ENCODE measurements at regions not wholly inside any gene's neighbourhood (a gene's known extent, or its start where the extent isn't known, plus 50 kb on each side); places are given as distances from the start of the nearest gene placed in this dataset.

GRCh38 chr22:47251911-47252310 is 489.5 kb downstream of the TBC1D22A start:
- no peak for DNase-seq

GRCh38 chr22:47250995-47251765 is 488.7 kb downstream of the TBC1D22A start:
- DNase-seq, result no peak

- no peak for DNase-seq
Observed at GRCh38 chr22:47249370-47249928, 487.0 kb downstream of the TBC1D22A start.

GRCh38 chr22:47248925-47249324 is 486.5 kb downstream of the TBC1D22A start:
- no peak for DNase-seq

- no peak for DNase-seq
Observed at GRCh38 chr22:47247579-47248240, 485.3 kb downstream of the TBC1D22A start.

DNA sequence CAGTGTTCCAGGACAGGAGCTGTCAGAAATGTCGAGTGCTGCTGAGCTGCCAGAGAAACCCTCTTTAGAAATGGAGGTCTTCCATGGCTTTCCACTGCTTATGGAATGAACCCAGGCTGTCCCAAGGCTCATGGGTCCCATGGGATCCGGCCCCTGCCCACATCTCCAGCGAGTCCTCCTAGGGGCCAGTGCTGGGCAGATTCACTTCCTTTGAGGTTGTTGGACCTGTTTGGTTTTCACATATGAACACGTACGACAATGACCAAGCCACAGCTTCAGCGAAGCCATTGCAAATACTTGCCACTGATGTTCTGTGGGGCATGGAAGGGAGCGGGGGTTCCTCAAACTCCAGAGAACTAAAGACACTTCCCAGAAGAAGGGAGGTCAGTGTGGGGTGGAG is 483.3 kb downstream of the TBC1D22A start:
- no peak for DNase-seq

DNA sequence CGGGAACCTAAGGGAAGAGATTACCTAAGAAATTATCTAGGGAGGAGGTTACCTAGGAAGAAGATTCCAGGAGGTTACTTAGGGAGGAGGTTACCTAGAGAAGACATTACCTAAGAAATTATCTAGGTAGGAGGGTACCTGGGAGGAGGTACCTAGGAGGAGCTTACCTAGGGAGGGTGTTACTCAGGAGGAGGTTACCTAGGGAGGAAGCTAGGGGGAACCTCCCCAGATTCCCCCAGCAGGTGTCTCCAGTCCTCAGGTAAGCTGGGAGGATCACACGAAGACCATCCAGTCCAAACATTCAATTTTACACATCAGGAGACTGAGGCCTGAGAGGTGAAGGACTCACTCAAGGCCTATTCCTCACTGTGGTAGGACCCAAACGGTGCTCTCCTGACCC is 482.8 kb downstream of the TBC1D22A start:
- DNase-seq, result no peak

DNA sequence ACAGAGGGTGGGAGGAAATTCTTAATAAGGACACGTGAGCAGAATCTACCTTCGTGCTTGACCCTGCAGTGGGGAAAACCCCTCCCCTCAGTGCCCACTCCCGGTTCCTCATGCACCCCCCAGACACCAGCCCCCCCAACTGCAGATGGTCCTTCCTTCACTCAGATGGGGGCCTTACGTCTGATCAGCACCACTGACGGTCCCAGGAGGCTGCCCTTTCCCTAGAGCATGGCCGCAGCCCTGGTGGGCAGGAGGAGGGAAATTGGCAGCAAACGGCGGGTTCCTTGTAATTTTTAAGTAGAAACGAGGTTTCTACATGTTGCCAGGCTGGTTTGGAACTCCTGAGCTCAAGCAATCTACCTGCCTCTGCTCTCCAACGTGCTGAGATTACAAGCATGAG is 477.7 kb downstream of the TBC1D22A start:
- DNase-seq, result no peak

DNA sequence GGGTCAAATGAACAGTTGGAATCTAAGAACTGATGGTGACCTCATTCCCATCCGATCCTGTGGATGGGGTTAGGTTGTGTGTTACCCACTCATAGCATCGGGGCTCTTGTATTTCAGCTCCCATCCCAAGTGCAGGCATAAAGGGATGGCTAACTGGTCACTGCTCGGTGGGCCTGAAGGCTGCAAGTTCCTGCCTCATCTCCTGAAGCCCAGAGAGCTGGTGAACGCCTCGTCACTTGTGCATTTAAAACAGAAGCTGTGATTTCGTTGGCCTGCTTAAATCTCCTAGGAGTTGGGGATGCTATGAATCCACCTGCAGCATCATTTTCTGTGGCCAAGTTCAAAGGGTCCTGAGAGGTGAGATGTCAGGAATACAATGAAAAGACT is 477.0 kb downstream of the TBC1D22A start:
- no peak for DNase-seq

DNA sequence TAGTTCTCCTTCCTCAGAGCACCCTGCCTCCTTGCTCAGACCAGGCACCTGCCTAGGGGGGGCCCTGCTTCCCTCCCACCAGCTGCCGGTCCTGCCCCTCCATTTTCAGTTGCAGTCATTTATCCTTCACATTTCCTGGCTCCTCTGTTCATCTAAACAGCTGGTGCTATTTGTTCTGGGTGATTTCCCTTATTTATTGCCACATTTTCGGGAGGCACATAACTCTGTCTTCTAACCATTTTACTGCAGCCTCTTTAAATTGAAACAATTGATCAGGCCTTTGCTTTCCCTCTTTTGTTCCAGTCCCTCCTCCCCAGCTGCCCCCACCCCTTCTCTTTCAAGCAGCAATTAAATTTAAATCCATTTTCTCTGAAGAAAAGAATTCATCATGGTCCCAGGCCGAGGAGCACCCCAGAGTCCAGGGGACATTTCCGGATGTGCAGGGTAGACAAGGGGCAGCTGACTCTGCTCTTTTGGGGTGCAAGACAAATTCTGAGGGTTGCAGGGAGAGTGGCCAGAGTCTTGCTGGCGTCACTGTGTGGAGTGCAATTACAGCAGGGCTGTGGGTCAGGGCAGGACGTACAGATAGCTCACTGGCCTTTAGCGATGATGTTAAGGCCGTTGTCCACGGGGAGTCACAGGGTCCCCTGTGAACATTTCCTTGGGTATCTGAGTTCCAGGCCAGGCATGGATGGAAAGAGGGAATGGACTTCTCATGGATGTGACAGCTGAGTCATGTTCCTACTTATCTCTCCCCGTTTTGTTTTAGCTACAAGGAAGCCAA is 476.4 kb downstream of the TBC1D22A start:
- no peak for DNase-seq

GRCh38 chr22:47237890-47238480 is 475.5 kb downstream of the TBC1D22A start:
- DNase-seq, result no peak

DNA sequence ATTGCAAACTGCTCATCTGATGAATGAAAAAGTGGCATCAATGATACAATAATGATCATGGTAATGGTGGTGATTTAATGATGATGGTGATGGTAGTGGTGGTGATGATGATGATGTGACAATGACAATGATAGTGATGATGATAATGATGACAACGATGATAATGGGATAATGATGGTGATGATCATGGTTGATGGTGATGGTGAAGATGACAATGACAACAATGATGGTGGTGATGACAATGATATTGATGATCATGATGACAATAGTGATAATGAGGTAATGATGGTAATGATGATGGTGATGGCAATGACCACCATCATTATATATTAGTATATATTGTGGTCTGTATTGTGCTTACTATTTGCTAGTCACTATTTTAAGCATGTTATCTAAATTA is 474.3 kb downstream of the TBC1D22A start:
- DNase-seq, result no peak

GRCh38 chr22:47236161-47236560 is 473.7 kb downstream of the TBC1D22A start:
- no peak for DNase-seq

DNA sequence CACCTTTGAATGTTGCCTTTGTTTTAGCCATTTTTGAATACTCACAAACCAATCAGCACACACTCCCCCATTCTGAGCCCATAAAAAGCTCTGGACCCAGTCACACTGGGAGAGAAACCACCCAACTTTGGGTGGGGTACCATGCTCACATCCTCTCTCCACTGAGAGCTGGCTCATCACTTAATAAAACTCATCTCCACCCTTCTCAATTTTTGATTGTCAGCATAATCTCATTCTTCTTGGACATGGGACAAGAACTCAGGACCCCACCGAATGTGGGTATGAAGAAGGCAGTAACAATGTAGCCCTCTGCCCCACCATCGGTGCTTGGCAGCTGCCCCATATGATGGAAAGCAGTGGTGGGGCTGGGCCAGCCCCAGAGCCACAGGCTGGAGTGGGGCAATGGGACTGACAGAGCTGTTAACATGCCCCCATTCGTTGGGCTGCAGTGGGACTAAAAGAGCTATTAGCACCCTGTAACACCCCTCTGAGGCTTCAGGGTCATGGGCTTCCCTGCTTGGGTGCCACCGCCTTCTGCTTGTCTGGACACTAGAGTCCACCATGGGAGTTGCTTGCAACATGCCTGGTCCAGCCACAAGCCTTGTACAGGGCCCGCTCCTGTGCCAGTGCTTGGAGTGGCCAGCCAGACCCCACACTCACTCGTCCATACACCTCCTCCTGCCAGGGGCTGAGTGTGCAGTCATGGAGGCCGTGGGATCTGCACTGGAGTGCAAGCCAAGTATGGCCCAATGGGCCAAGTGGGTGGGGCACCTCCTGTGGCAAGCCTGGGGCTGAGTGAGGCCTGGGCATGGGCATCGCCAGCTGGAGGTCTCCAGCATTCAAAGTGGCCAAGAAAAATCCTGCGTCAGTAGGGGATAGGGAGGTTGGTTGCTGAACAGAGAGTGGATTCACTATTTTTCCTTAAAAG is 471.1 kb downstream of the TBC1D22A start:
- DNase-seq, result no peak

DNA sequence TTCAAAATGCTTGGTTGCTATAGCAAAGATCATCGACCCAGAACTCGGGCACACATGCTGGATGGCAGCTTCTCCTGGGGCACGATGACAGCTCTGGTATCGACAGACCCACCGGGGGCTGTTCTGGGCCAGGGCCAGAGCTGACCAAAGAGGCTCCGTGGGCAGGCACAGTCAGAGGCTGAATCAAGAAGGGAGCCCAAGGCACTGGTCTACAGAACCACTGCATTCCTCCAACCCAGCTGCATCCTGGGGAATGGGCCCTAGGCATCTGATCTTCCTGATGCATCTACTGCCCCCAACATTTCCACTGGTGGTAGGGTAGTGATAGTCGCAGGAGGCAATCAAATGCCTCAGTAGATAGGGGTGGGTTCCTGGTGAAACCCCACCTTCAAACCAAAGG is 470.3 kb downstream of the TBC1D22A start:
- no peak for DNase-seq

GRCh38 chr22:47232197-47232596 is 469.7 kb downstream of the TBC1D22A start:
- DNase-seq, result no peak

GRCh38 chr22:47231759-47232158 is 469.3 kb downstream of the TBC1D22A start:
- DNase-seq, result no peak

DNA sequence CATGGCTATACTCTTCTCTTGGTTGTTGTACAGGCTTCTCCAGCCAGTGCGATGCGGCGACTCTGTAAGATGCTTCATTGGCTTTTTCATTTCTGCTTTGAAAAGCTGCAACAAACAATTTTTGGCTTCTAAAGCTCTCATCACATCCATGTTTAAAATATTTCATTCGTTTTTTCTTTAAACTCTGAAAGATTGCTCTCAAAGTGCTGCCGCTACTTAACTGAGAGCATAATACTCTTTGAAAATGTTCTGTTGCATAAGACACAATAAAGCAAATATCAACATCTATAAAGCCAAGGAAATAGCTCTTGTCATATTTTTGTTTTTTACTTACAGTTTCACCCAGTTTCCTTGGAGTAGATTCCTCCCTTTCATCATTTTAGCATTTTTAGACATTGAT is 468.3 kb downstream of the TBC1D22A start:
- DNase-seq, result no peak

- no peak for DNase-seq
Observed at GRCh38 chr22:47230251-47230650, 467.8 kb downstream of the TBC1D22A start.

GRCh38 chr22:47228767-47229166 is 466.3 kb downstream of the TBC1D22A start:
- no peak for DNase-seq

DNA sequence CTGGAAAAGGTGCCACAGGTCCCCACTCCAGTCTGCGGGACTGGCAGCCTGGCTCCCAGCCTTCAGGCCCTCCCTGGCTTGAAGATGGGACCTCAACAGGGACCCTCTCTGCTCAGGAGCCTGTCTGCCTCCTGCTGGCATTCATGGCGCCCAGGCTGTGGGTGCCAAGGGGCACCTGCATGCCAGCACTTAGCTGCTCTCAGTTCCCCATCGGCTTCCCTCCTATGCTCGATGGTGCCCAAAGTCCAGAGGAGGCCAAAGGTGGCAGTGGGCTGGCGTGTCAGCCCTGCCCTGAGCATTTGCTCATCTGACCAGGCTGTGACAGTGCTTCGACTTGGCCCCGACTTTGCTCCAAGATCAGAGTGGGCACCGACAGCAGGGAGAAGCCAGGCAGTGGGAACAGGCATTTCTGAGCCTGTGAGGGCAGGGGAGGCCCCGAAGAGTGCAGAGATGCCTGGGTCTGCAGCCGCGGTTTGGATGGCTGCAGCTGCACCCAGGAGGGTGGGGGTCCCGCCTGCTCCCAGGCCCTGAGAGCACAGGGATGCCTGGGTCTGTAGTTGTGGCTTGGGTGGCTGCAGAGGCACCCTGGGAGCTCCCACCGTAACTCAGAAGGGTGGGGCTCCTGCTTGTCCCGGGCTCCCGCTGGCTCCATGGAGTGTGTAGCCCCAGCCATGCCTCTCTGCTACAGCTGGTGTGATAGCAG is 463.6 kb downstream of the TBC1D22A start:
- no peak for DNase-seq
